RWPE1 (cell line): ENCODE measurements at regions not wholly inside any gene's neighbourhood (a gene's known extent, or its start where the extent isn't known, plus 50 kb on each side); places are given as distances from the start of the nearest gene placed in this dataset.
A peak's percentile ranks its signal among the peaks of the same experiment; 100 is the strongest.

Experiments
- CTCF ChIA-PET: fragments of 350-600 bp; sonication (Branson Sonifier 250); formaldehyde crosslinking; extraction: SDS; loops from one replicate; lab custom pipeline; 2021; lab: Yijun Ruan, JAX
- POLR2A ChIA-PET: fragments of 400-600 bp; formaldehyde crosslinking; extraction: SDS; loops from one replicate; lab custom pipeline; 2020; ENCODE audit warnings: antibody characterized with exemption; ENCODE audit not compliant: low non-redundant PET; lab: Yijun Ruan, JAX
- DNase-seq: peaks from one replicate; pipeline ENCODE4 v3.0.0; 2012; ENCODE audit warnings: low spot score
- H3K27ac ChIP-seq: fragments of 450-650 bp; 2 replicates; pipeline ENCODE4 v1.5.1; 2017
- CTCF ChIP-seq: fragments of 450-650 bp; conservative IDR thresholded peaks from 2 replicates; pipeline ENCODE4 v1.5.1; 2017; ENCODE audit warnings: low read depth, mild to moderate bottlenecking

DNA sequence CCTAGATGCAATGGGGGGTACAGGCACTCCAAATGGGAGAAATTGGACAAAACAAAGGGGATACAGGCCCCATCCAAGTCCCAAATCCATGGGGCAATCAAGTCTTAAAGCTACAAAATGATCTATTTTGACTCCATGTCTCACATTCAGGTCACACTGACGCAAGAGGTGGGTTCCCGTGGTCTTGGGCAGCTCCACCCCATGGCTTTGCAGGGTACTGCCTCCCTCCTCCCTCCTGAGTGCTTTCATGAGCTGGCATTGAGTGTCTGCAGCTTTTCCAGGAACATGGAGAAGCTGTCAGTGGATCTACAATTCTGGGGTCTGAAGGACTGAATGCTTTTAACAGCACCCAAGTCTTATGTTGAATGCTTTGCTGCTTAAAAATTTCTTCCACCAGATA, 274.5 kb upstream of the LRIG3 start:
- no peak for TF ChIP-seq CTCF
- no peak overlapping the region for H3K27ac ChIP-seq
- CTCF ChIA-PET = interaction anchor here (0.5 kb wide), 1 partner anchor 655 kb away, joined by 3 read pairs; no protein-coding TSS in a partner anchor
- POLR2A ChIA-PET = no interaction called here
- DNase-seq = no peak

DNA sequence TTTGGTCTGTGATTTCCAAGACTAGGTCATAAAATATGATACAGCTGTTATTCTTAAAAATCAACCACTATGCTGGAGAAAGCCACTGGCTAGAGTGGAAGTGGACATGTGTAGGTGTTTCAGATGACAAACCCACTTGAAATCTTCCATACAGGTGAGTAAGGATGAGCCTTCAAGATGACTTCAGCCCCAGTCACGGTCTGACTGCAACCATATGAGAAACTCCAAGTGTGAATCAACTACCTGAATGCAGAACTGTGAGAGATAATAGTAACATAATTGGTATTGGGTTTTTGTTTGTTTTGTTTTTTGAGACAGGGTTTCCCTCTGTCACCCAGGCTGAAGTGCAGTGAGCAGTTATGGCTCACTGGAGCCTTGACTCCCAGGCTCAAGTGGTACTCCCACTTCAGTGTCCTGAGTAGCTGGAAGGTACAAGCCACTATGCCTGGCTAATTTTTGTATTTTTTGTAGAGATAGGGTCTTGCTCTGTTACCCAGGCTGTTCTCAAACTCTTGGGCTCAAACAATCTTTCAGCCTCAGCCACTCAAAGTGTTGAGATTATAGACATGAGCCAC, 273.3 kb upstream of the LRIG3 start:
- no peak overlapping the region for H3K27ac ChIP-seq
- peak; percentile 4 for DNase-seq
- TF ChIP-seq CTCF = no peak
- ChIA-PET CTCF (no interaction called here), POLR2A (no interaction called here)

- no peak for DNase-seq
- ChIA-PET CTCF (no interaction called here), POLR2A (no interaction called here)
- no peak overlapping the region for H3K27ac ChIP-seq
- no peak for TF ChIP-seq CTCF
Observed at GRCh38 chr12:59191372-59191771, 271.1 kb upstream of the LRIG3 start.

DNA sequence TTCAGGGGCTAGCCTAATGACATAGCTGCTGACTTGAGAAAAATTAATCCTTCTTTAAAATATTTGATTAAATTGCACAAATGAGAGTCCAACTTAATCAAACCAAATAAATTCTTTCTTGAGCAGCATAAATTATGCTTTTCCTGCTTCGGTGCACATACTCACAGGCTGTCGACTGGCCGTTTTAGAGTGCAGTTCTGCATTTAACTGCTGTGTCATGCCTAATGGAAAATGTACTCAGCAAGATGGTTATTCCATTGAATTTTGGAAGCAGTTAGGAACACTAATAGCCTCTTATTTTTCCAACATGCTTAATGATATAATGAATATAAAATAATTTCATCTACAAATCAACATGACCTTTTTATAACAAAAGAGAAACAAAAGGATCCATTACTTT, 266.1 kb upstream of the LRIG3 start:
- no peak for TF ChIP-seq CTCF
- DNase-seq = no peak
- no peak overlapping the region for H3K27ac ChIP-seq
- ChIA-PET POLR2A (no interaction called here), CTCF (interaction anchor here (0.6 kb wide), 1 partner anchor 188 kb away, joined by 4 read pairs; no protein-coding TSS in a partner anchor)

- DNase-seq = no peak
- TF ChIP-seq CTCF = no peak
- CTCF ChIA-PET = interaction anchor here (0.6 kb wide), 1 partner anchor 26 kb away, joined by 3 read pairs; no protein-coding TSS in a partner anchor
- H3K27ac ChIP-seq = no peak overlapping the region
- POLR2A ChIA-PET = no interaction called here
Observed at GRCh38 chr12:59185295-59185694, 265.0 kb upstream of the LRIG3 start.

DNA sequence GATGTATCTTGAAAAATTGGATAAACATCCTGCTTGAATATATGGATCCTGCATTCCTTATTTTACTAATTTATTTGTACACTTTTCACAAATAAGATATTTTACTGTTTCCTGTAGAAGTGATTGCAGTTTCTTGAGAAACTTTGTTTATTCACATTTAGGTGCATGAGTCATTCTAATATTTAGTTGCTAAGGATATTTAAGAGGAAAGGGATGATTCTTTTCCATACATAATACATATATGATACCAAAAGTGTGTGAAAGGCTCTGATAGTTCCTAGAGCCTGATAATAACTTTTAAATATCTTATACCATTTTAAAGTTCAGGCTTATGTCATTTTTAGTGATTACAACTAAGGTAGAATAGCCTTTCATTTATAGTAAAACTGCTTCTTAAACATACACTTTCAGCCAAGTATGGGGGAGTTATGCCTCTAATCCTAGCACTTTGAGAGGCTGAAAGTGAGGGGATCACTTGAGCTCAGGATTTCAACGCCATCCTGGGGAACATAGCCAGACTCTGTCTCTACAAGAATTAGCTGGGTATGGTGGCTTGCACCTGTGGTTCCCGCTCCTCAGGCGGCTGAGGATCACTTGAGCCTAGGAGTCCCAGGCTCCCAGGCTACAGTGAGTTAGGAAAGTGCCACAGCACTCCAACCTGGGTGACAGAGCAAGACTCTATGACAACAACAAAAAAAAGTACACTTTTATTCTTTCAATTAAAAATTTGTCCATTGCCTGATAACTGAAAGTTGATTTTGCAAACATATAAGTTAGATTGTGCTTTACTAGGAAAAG, 262.6 kb upstream of the LRIG3 start:
- no peak for TF ChIP-seq CTCF
- no peak for DNase-seq
- CTCF ChIA-PET = no interaction called here
- H3K27ac ChIP-seq = no peak overlapping the region
- POLR2A ChIA-PET = no interaction called here
